SIG-M5 treated with dmso at 0.1 percent for 504 hours (cell line): ENCODE measurements at regions not wholly inside any gene's neighbourhood (a gene's known extent, or its start where the extent isn't known, plus 50 kb on each side); places are given as distances from the start of the nearest gene placed in this dataset.

Experiments
- DNase-seq: peaks from one replicate; lab custom pipeline; 2025; ENCODE audit not compliant: unreplicated experiment; lab: John Stamatoyannopoulos, UW

DNA sequence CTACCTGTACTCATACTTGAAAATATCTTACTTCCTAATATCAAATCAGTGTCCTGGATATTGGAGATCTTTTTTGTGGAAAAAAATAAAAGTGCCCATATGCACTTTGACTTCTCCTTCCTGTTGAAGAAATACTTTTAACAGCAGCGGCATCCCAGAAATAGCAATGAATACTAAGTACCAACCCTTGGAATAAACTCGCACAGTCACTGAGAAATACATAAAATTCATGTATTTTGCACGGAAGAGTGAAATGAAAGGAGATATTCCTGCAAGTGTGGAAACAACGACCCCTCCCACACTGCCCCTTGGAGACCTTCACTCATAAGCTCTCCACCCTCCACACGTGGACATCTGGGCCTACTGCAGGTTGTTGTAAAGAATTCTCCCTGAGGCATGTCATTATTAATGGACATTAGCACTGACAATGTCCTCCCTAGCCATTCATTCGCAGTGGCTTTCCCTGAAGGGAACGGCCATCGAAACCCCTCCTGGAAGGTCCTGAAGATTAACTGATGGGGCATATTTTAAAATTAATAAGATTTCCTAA, 407.6 kb upstream of the PFKP start:
- DNase-seq, result no peak

DNA sequence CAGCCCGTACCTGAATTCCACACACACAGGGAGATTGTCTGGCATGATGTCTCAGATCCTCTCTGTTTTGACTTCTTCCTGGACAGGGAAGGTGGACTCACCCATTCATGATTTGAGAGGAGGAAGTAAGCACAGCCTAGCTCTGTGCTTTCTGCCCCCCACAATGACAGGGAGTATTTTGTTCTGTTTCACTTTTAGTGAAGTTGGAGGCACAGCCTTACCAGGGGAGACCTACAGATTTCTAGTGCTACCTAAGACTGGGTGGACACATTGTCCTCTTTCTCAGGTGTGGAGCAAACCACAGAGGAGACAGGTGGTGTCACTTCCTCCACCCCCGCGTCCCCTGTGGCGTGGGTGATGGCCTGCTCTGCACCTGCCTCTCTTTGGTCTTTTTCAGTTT, 408.6 kb upstream of the PFKP start:
- DNase-seq, result no peak

DNA sequence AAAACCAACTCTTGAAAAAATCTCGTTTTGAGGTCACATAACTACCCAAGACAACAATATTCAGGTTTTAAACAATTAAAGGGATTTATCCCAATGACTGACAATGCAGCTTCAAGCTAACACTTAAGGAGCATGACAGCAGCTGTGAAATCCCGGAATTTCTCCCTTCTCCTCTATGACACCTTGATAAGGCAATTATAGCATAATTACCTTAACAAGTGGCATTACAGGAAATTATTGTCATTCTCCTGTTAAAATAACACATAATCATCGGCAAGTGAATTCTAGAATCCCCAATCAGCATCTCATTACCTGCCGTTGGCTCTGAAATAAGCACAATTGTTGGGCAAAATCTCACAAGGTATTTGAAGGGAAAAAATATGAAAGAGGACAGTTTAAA, 417.0 kb upstream of the PFKP start:
- DNase-seq, result no peak

DNA sequence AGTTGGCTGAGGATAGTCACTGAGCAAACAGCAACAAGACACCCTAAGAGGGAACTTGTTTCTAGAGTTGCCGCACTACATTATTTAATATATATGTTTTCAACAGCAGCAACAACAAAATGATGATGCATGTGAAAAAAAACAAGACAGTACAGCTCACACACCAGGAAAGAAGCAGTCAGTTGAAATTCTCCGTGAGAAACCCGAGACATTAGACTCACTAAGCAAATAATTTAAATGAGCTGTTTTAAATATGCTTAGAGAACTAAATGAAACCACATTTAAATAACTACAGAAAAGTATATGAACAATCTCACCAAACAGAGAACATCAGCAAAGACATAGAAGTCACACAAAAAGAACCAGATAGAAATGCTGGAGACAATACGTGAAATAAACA, 426.3 kb upstream of the PFKP start:
- no peak for DNase-seq

DNA sequence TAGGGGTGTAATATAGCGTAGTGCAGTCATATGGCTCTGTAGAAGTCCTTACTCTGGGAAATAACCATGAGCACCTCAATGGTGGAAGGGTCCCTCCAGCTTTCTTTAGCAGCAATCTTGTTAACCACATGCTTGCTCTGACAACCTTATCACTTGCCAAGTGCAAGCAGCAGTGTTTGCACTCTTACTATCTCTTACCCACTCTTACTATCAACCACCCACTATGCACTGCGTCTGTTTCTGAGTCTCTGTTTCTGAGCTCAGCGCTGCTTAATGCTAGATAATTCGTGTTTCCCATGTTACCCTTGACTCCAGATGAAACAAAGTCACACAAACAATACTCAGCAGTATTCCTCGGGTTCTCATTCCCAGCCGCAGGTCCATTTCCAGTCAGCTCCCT, 433.7 kb upstream of the PFKP start:
- no peak for DNase-seq

DNA sequence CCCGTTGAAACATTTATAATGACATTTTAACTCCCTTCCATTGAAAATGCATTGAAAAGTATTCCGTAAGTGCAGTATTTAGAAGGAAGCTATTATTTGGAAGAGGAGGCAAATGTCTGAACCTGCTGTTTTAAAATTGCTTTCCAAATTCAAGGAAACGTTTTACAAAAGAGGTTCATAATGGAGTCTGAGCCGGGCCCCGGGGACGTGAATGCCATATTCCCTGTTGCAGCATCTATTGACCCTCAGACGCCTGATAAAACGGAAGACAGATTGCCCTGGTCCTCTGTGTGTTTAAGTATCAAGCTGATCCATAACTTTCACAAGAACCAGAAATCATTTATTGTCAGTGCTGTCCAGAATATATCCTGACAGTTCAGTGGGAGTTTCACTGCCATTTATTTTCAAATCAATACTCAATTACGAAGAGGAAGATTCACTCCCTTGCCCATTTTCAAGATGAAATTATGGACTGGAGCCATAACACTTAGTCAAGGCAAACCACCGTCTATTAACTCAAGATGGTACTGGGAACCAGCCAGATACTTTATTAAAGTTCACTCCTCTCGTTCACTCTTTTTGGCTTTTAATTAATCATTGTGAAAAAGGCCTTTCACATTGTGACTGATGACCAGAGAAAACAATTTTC, 435.7 kb upstream of the PFKP start:
- no peak for DNase-seq

DNA sequence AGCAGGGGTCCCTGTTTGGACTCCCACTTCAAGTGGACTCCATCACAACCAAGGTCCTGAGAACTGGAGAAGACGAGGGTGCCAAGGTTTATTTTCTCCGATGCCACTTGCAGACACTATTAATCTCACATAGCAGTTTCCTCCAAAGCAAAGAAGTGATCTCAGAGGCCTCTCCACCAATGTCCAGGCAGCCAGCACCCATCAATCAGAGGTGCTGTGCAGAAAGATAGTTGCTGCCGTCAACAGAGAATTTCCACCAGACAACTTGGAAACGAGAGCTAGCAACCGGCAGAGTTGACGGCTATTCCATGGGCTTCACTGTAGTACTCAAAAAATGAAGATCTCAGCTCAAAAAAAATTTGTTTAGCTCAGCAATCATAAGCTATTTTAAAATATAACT, 438.6 kb upstream of the PFKP start:
- DNase-seq, result no peak

DNA sequence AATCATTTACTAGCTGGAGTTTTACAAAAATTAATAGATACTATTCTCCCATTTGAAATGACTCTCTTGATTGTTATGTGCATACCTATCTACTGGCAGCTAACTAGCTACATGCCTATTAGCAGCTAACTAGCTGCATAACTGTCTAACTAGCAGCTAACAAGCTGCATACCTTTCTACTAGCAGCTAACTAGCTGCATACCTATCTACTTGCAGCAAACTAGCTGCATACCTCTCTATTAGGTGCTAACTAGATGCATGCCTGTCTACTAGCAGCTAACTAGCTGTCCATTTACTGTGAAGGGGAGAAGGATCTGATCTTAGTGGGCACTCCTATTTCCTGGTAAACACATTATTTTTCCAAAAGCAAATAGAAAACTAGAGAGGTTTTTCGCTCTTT, 439.4 kb upstream of the PFKP start:
- no peak for DNase-seq

DNA sequence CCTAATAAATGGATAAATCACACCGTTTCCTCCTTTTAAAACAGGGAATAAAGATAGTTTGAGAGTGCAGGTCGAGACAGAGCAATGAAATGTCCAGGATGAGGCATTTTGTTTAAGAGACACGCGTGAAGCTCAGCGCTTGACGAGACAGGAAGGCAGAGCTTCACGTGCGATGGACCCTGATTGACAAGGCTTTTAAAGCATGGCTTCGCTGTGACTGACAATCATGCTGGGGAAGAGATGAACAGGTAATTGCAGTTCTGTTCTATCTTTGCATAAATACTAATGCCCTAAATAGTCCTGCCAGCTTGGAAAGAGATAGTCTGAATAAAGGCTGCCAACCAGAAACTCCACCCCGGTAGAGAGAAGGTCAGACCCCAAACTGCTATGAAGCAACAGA, 442.3 kb upstream of the PFKP start:
- no peak for DNase-seq

DNA sequence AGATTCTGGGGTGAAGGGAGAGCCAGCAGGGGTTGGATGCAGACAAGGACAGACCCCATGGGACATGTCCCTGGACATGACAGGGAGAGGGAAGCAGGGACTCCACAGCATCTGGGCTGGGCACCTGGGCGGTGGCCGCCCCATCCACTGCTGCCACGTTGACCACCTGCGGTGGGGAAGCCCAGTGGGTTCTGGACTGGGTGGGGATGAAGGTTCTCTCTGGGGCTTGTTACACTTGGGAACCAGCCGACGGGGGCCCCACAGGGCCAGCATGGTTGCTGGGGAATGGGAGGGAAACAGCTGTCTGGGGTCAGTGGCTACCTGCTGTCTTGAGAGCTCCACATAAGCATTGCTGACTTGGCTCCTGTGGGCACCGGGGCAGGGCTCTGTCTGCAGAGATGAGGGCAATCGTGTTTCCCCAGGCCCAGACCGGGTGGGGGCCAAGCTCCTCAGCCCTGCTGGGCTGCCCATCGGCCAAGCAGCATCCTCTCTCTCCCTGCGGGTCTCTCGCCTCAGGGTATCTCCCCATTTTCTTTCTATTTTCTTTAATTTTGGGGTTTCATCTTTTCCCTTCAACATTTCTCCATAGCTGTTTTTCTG, 443.6 kb upstream of the PFKP start:
- DNase-seq, result no peak

DNA sequence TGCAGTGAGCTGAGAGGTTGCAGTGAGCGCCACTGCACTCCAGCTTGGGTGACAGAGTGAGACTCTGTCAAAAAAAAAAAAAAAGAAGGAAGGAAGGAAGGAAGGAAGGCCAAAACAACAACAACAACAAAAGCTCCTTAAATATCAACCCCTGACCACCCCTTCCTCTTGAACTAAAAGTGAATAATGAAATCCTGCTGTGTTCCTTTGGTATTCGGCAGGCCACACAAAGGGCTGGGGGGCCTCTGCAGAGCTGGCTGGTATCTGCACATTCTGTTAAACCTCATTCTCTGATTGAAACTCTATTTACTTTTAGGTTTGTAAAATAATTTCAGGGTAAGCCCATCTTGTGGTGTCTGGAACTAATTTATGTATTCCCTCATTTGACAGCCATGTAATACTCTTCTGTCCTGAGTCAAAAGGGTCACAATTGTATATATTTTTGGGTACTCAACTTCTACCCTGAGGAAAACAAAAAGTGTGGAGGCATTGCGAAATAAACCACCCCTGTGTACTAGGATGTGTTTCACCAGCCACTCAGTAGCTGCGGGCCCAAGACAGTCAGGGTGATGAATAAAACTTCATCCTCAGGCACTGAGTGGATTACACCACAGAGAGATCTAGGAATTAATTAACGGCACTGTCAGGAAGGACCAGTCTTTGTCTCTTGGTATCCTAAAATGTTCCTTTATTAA, 446.4 kb upstream of the PFKP start:
- no peak for DNase-seq

DNA sequence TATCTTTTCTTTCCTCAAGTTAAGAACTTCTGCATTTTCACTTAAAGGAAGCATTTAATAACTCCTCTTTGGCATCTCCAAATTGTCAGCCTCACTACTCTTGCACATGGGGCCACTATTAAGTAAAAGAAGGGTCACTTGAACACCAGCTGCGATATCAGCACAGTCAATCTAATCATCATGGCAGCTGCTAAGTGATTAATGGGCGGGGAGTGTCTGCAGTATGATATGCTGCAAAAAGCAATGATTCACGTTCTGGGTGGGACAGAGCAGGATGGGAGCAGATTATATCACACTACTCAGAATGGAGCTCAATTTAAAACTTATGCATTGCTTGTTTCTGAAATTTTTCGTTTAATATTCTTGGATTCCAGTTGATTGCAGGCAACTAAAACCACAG, 447.4 kb upstream of the PFKP start:
- DNase-seq, result no peak

DNA sequence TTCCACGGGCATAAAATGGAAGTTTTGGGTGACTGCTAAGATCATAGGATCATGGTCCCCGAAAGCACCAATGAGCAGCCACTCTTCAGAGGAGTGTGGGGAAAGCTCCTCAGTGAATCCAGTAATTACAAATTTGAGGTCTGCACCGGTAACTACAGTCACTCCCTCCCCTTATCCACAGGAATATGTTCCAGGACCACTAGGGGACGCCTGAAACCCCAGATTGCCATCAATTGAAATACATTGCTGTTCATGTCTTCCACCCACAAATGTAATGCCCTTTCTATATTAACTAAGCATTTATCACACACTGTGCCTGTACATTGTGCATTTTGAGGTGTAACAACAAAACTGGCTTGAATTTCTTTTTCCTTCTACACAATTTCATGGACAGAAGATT, 447.9 kb upstream of the PFKP start:
- peak; percentile 31 for DNase-seq

DNA sequence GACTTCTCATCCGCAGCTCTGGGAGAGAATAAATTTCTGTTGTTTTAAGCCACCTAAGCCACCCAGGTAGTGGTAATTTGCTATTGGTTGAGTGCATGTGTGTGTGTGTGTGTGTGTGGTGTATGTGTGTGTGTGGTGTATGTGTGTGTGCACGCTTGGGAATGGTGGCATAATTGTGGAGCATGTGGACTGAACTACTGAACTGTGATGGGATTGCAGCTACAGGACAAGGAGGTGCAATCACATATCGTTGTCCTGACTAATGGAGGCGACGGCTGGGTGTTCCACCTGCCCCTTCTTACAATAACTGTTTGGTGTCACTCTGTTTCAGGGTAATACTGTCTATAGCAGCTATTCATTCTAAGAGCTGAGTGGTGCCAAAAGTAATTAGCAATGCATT, 448.7 kb upstream of the PFKP start:
- no peak for DNase-seq

DNA sequence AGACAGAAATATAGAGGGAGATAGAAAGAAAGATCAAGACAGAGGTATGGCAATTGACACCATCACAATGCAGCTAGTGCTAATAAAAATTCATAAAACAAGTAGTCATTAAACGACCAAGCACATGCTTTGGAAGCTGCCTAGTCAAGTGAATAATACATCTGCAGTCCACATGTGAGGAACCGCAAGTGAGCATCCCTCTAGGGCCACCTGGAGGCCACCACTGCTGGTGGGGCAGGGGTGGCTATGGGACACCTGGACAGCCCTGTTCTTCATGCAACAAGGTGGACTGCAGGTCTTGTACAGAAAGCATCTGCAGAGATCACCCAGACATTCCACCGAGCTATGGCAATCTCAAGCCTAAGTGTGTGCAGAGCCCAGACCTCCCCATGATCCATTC, 451.1 kb upstream of the PFKP start:
- DNase-seq, result no peak

DNA sequence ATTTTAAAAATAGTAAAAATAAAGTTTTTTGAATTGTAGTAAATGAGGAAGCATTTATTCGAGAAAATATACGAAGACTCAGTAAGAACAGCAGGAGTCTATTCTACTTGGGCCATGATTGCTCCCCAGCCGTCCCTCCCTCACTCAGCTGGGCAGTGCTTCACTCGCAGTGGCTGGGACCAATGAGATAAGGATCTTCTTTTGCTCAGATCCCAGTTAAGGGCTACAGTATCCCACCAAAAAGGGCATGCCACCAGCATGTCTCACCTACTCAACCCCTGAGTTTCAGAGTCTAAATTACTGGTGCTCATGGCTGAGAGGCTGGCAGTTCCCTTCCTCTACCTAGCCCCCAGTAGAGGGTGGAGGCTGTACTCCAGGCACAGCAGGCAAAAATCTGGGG, 455.7 kb upstream of the PFKP start:
- DNase-seq, result no peak

DNA sequence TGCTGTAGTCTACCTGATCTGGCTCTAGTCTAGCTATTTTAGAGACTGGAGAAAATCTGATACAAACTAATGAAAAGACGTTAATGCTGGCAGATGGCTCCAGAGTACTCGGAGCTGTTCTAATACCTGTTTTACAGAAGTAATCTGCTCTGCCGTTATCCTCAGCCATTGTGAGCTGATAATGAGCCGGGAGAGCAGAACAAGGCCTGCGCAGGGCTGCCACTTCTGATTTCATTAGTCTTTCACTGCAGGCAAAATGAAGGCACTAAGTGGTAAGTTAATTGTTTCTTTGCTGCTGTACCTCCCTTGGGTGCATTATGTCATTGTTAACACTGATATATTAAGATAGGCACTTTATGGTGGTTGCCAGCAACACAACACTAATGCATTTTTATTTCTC, 456.4 kb upstream of the PFKP start:
- no peak for DNase-seq

DNA sequence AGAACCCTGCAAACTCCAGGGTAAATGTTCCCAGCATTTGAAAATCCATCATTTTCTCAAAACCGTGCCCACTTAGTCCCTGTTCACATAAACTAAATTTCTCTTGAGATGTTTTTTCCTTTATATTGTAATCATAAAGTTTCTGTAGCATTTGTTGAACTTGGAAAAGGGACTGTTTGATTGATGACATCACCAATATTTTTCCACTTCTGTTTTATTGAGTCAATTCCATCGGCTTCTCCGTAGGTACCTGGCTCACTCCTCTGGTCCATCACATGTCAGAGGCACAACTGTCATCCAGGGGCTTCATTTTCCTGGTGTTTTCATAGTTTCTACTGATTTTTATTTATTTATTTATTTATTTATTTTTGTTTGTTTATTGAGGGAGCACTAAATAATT, 462.5 kb upstream of the PFKP start:
- DNase-seq, result no peak

DNA sequence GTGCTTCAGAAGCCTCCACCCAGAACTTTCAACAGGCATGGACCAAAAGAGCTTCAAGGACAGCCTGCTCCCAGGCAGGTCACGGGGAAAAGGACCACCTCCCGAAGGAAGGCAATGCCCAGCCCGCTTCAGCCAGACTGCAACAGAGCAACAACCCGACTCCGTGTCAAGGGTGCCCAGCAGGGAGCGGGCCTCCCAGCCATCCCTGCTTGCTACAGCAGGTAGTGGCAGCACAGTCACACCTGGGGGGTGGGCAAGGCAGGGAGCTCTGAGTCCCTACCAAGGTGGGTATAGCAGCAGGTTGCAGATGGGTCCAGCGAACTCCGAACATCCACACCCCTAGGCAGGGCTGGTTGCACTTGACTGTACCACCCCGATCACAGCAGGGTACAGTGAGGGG, 467.8 kb upstream of the PFKP start:
- DNase-seq, result no peak

DNA sequence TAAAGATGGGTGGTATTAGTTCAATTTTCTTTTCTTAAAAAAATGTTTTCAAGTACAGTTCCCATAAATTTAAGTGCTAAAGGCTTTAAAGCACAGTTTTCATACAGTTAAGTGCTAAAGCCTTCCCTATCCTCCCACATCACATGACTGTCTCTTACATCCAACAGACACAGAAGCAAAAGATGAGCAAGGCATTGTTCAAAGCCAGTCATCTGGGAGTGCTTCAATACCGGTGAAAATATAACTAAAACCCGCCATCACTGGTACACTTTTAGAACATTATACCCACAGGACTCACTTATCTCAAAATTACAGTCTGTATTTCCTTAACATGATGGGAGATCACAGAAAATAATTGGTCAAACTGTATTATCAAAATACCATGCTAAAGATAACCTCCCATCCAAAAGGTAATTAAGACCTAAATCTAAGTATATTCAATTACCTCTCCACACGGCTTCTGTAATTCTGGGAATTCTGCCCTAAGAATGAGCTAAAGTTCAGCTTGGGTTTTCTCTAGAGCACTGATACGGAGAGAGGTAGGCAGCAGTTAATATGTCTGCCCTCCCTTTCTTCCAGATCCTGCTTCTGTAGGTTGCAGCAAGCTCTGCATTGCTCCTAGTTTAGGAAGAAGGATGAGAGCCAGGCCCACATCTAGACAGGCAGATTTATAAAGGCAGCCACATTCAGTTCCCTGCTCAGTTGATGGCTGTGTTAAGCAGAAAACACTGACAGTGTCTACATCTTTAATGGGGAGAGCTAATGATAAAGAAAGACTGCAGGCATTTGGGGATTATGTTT, 474.8 kb upstream of the PFKP start:
- no peak for DNase-seq

DNA sequence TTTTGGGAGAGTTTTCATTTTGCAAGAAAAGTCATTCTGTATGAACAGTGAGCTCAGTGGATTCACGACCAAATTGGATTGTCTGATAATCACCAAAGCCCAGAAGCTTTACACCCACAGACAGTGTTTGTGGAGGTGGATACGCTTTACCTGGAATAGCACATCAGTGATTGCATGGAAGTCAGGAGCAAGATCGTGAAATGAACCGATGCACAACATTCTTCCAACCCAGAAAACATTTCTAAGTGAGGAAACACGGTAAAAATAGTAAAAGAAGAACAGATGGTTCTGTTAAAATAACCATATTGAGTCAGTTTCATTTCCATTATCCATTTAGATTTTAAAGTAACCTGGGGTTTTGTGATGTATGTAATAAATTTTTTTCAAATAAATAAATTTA, 478.2 kb upstream of the PFKP start:
- DNase-seq, result no peak

DNA sequence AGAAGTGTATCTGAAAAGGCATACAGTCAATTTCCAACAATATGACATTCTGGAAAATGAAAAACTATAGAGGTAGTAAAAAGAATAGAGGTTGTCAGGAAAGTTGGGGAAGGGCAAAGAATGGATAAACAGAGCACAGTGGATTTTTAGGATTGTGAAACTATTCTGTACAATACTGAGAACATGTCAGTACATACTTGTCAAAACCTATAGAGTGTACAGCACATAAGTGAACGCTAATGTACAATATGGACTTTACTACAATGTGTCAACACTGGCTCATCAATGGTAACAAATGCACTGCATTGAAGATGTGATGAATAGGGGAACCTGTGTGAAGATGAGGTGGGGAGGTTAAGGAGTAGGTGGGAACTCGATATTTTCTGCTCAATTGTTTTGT, 483.0 kb upstream of the PFKP start:
- DNase-seq, result no peak
